Upper lobe of left lung (tissue), 4 donors: ENCODE measurements at regions not wholly inside any gene's neighbourhood (a gene's known extent, or its start where the extent isn't known, plus 50 kb on each side); places are given as distances from the start of the nearest gene placed in this dataset.

ENCODE experiments used
- POLR2A ChIP-seq, 4 donors: fragments of 450-650 bp; IDR thresholded peaks; one replicate each; pipeline ENCODE4 v1.5.1; 2016 to 2017; ENCODE audit warnings: antibody characterized with exemption in 4 of 4, mild to moderate bottlenecking in 2 of 4
- POLR2AphosphoS5 ChIP-seq, 2 donors: sonication (generic); formaldehyde crosslinking; IDR thresholded peaks; one replicate each; pipeline ENCODE4 v1.5.1; 2017; ENCODE audit warnings: antibody characterized with exemption in 2 of 2
- TF ChIP-seq, protein P1 (sequence below), 6 experiments: fragments of 450-650 bp in 4 of 6; fragments of 200-600 bp in 2 of 6; sonication (generic) in 2 of 6; IDR thresholded peaks; one replicate each; pipeline ENCODE4 v1.5.1; 2016 to 2019; ENCODE audit warnings: antibody characterized with exemption in 6 of 6

DNA sequence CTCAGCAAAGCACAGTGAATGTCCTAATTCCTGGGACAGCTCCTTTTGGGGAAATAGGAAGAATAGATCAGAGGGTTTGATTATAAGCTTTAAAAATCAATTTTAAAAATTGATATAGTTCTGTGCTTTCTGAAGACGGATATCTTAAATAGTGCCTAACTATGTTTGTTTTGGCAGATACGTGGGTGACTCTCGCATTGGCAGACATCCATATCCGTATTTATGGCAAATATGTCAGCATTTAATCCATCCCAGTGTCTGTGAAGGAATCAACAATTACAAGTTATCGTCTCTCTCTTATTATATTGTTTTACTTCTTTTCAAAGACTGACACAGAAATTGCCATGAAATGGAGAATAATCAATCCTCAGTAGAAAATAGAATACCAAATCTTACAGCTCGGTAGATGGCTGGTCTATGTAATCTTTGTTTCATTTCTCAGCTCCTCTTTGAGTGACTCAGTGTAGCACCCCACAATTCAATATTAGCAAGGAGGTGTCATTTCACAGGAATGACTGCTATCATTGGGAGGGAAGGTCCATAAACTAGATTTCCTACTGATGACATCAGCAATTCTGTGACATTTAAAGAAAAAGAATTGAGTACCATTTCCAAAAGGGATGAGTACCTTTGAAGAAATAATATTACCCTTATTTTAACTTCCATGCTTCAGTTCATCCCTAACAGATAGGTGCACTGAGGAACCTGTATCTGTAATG lies 186.4 kb upstream of the NFE2L3 start:
- TF ChIP-seq POLR2A (IDR thresholded peaks at IDR 0.05): no peak
- TF ChIP-seq POLR2AphosphoS5 (IDR thresholded peaks at IDR 0.05): no peak
- TF ChIP-seq, protein P1, sequence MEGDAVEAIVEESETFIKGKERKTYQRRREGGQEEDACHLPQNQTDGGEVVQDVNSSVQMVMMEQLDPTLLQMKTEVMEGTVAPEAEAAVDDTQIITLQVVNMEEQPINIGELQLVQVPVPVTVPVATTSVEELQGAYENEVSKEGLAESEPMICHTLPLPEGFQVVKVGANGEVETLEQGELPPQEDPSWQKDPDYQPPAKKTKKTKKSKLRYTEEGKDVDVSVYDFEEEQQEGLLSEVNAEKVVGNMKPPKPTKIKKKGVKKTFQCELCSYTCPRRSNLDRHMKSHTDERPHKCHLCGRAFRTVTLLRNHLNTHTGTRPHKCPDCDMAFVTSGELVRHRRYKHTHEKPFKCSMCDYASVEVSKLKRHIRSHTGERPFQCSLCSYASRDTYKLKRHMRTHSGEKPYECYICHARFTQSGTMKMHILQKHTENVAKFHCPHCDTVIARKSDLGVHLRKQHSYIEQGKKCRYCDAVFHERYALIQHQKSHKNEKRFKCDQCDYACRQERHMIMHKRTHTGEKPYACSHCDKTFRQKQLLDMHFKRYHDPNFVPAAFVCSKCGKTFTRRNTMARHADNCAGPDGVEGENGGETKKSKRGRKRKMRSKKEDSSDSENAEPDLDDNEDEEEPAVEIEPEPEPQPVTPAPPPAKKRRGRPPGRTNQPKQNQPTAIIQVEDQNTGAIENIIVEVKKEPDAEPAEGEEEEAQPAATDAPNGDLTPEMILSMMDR (IDR thresholded peaks at IDR 0.05): no peak
